HEK293 (cell line): ENCODE measurements at regions not wholly inside any gene's neighbourhood (a gene's known extent, or its start where the extent isn't known, plus 50 kb on each side); places are given as distances from the start of the nearest gene placed in this dataset.

Experiments
- CTCF ChIA-PET: fragments of 350-600 bp; formaldehyde crosslinking; extraction: SDS; loops from one replicate; lab custom pipeline; 2021; ENCODE audit warnings: antibody characterized with exemption; lab: Yijun Ruan, JAX
- POLR2A ChIA-PET: fragments of 300-600 bp; formaldehyde crosslinking; extraction: SDS; loops from one replicate; lab custom pipeline; 2020; ENCODE audit warnings: antibody characterized with exemption, inconsistent platforms; lab: Yijun Ruan, JAX
- H3K27ac ChIP-seq: fragments of 200-500 bp; sonication (Bioruptor generic); 2 replicates; pipeline ENCODE4 v1.5.1; 2014; ENCODE audit warnings: low read depth, low read length, control low read depth, inconsistent platforms; ENCODE audit errors: extremely low read depth
- H3K36me3 ChIP-seq, 2 experiments: fragments of 200-500 bp in 1 of 2; sonication (Bioruptor generic) in 1 of 2; 1 replicate in 1 of 2; 2 replicates in 1 of 2; pipeline ENCODE4 v1.5.1; 2014 to 2017; ENCODE audit warnings: inconsistent platforms in 2 of 2, low read length in 2 of 2; ENCODE audit not compliant: control insufficient read depth in 2 of 2, insufficient read depth in 1 of 2
- H3K4me1 ChIP-seq: fragments of 200-500 bp; sonication (Bioruptor generic); 2 replicates; pipeline ENCODE4 v1.5.1; 2014; ENCODE audit warnings: mild to moderate bottlenecking, low read length, inconsistent platforms; ENCODE audit not compliant: control insufficient read depth, insufficient read depth
- H3K4me3 ChIP-seq: 2 replicates; pipeline ENCODE4 v1.5.1; 2011; ENCODE audit warnings: low read depth, mild to moderate bottlenecking, control low read depth, low read length, moderate library complexity
- H3K9me3 ChIP-seq: fragments of 200-500 bp; sonication (Bioruptor generic); 2 replicates; pipeline ENCODE4 v1.5.1; 2014; ENCODE audit warnings: low read depth, low read length, inconsistent platforms; ENCODE audit not compliant: control insufficient read depth, insufficient read depth
- CTCF ChIP-seq: fragments of 450-650 bp; formaldehyde crosslinking; IDR thresholded peaks from 2 replicates; pipeline ENCODE4 v1.5.1; 2016; ENCODE audit warnings: missing biosample characterization, missing genetic modification characterization
- ELK4 ChIP-seq: IDR thresholded peaks from 2 replicates; pipeline ENCODE4 v1.6.1; 2011; ENCODE audit warnings: mild to moderate bottlenecking, low read depth, low read length, borderline replicate concordance
- HOXD13 ChIP-seq: sonication (generic); formaldehyde crosslinking; IDR thresholded peaks from 2 replicates; pipeline ENCODE4 v1.8.0; 2022; ENCODE audit warnings: missing genetic modification reagents, borderline replicate concordance
- MZF1 ChIP-seq: fragments of 450-650 bp; formaldehyde crosslinking; IDR thresholded peaks from 2 replicates; pipeline ENCODE4 v1.5.1; 2017; ENCODE audit warnings: missing biosample characterization, missing genetic modification characterization, borderline replicate concordance
- PRDM1 ChIP-seq: fragments of 450-650 bp; formaldehyde crosslinking; IDR thresholded peaks from 2 replicates; pipeline ENCODE4; 2016; ENCODE audit warnings: missing biosample characterization, missing genetic modification characterization
- TCF7L2 ChIP-seq: IDR thresholded peaks from 2 replicates; pipeline ENCODE4 v1.6.1; 2011; ENCODE audit warnings: low read depth, mild to moderate bottlenecking, inconsistent platforms, low read length, moderate library complexity, borderline replicate concordance
- ZNF148 ChIP-seq: fragments of 450-650 bp; formaldehyde crosslinking; IDR thresholded peaks from 2 replicates; pipeline ENCODE4 v1.5.0; 2017; ENCODE audit warnings: missing biosample characterization, missing genetic modification characterization, borderline replicate concordance
- ZNF157 ChIP-seq: fragments of 450-650 bp; formaldehyde crosslinking; IDR thresholded peaks from 2 replicates; pipeline ENCODE4 v1.5.1; 2016; ENCODE audit warnings: missing biosample characterization, missing genetic modification characterization
- ZNF16 ChIP-seq: fragments of 450-650 bp; formaldehyde crosslinking; IDR thresholded peaks from 2 replicates; pipeline ENCODE4 v1.5.1; 2016; ENCODE audit warnings: low read depth, missing biosample characterization, missing genetic modification characterization
- ZNF211 ChIP-seq: fragments of 450-650 bp; formaldehyde crosslinking; IDR thresholded peaks from 2 replicates; pipeline ENCODE4 v1.5.1; 2016; ENCODE audit warnings: low read depth, missing biosample characterization, missing genetic modification characterization
- ZNF23 ChIP-seq: fragments of 450-650 bp; formaldehyde crosslinking; IDR thresholded peaks from 2 replicates; pipeline ENCODE4 v1.5.1; 2016; ENCODE audit warnings: missing biosample characterization, missing genetic modification characterization, borderline replicate concordance
- ZNF549 ChIP-seq: fragments of 450-650 bp; IDR thresholded peaks from 2 replicates; pipeline ENCODE4 v1.5.1; 2018; ENCODE audit warnings: missing biosample characterization, missing genetic modification characterization, mild to moderate bottlenecking, inconsistent platforms, moderate library complexity
- ZNF560 ChIP-seq: fragments of 450-650 bp; formaldehyde crosslinking; IDR thresholded peaks from 2 replicates; pipeline ENCODE4 v1.5.1; 2017; ENCODE audit warnings: missing biosample characterization, missing genetic modification characterization, borderline replicate concordance
- ZNF624 ChIP-seq: fragments of 450-650 bp; formaldehyde crosslinking; IDR thresholded peaks from 2 replicates; pipeline ENCODE4 v1.5.1; 2017; ENCODE audit warnings: missing biosample characterization, missing genetic modification characterization
- ZNF654 ChIP-seq: fragments of 450-650 bp; formaldehyde crosslinking; IDR thresholded peaks from 2 replicates; pipeline ENCODE4 v1.5.1; 2016; ENCODE audit warnings: low read depth, missing biosample characterization, missing genetic modification characterization
- ZNF747 ChIP-seq: fragments of 450-650 bp; formaldehyde crosslinking; IDR thresholded peaks from 2 replicates; pipeline ENCODE4 v1.5.1; 2016; ENCODE audit warnings: missing biosample characterization, missing genetic modification characterization
- ZNF791 ChIP-seq: fragments of 450-650 bp; formaldehyde crosslinking; IDR thresholded peaks from 2 replicates; pipeline ENCODE4 v1.5.1; 2016; ENCODE audit warnings: missing biosample characterization, missing genetic modification characterization
- ZSCAN18 ChIP-seq: fragments of 450-650 bp; formaldehyde crosslinking; IDR thresholded peaks from 2 replicates; pipeline ENCODE4 v1.5.1; 2016; ENCODE audit warnings: missing biosample characterization, missing genetic modification characterization

GRCh38 chr2:162908567-162908966, 70.0 kb upstream of the KCNH7 start:
- Histone ChIP-seq H3K4me3 (no peak overlapping the region), H3K4me1 (no peaks in the 10 kb centered on the region), H3K36me3 (no peaks in the 10 kb centered on the region), H3K9me3 (no peaks in the 10 kb centered on the region), H3K27ac (no peak overlapping the region)
- ChIA-PET CTCF (no interaction called here), POLR2A (no interaction called here)
- TF ChIP-seq ZNF747 (tag by site-specific recombination) (no peak), ZNF624 (tag by site-specific recombination) (no peak), TCF7L2 (no peak), HOXD13 (CRISPR knock-in tag) (no peak), ELK4 (no peak), ZNF157 (no peak), ZNF791 (no peak), PRDM1 (tag by site-specific recombination) (no peak), ZNF23 (tag by site-specific recombination) (no peak), ZNF148 (tag by site-specific recombination) (no peak), ZNF211 (no peak), ZNF16 (no peak), ZNF549 (tag by site-specific recombination) (no peak), ZNF560 (tag by site-specific recombination) (no peak)

- ChIA-PET CTCF (interaction anchor here (0.8 to 2.3 kb wide), 5 partner anchors 35 to 244 kb away, joined by 3 to 13 read pairs (median 3); no protein-coding TSS in a partner anchor), POLR2A (no interaction called here)
- Histone ChIP-seq H3K36me3 (no peaks in the 10 kb centered on the region), H3K4me3 (no peak overlapping the region), H3K4me1 (no peaks in the 10 kb centered on the region), H3K9me3 (no peaks in the 10 kb centered on the region), H3K27ac (no peak overlapping the region)
- no peak for TF ChIP-seq MZF1 (tag by site-specific recombination)
- no peak for TF ChIP-seq ZSCAN18 (tag by site-specific recombination)
- TF ChIP-seq CTCF (tag by site-specific recombination), result 0 out of 2 replicates have a peak, but pooled peaks have one; percentile 33
- TF ChIP-seq ZNF654 (tag by site-specific recombination), result peak; percentile 54
Observed at GRCh38 chr2:162890690-162891311, 52.2 kb upstream of the KCNH7 start.
